HG03432 (cell line): ENCODE measurements at regions not wholly inside any gene's neighbourhood (a gene's known extent, or its start where the extent isn't known, plus 50 kb on each side); places are given as distances from the start of the nearest gene placed in this dataset.

Source experiments
- ATAC-seq: cut with Tn5 transposase; IDR thresholded peaks from one replicate; pipeline ENCODE4 v1.9.1; 2021; ENCODE audit warnings: mild to moderate bottlenecking, moderate library complexity; ENCODE audit not compliant: unreplicated experiment

DNA sequence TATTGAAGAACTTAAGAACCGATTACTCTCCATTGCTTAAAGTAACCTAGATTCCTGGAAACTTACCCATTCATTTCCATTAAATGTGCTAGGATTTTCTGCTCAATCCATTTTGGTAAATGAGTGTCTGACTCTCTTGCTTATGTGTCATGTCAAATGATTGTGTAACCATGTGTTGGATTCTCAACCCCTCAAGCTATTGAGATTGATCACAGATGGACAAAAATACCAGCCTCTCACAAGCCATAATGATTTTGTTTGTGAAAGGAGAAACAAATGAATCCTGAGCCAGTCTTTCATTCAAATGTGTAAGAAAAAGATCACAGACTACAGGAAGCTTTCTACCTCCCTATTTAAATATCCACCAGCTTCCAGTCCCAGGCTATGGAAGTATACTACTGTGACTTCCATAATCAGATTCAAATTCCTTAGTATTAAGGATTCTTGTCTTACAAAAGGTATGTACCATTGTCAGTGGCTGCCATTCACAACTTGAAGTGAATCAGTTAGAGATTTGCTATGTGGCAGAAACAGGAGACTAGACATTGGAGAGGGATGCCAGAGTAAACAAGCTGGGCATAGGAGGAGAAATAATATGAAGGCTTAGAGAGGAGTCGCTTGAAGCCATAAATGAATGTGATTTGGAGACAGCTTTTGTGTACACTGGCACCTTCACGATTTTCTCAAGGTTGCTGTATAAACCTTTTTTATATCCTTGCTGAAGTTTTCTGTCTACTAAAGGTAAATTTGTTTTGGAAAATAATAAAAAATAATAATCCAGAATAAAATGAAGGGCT lies 498.5 kb upstream of the SETBP1 start:
- ATAC-seq = no peak

DNA sequence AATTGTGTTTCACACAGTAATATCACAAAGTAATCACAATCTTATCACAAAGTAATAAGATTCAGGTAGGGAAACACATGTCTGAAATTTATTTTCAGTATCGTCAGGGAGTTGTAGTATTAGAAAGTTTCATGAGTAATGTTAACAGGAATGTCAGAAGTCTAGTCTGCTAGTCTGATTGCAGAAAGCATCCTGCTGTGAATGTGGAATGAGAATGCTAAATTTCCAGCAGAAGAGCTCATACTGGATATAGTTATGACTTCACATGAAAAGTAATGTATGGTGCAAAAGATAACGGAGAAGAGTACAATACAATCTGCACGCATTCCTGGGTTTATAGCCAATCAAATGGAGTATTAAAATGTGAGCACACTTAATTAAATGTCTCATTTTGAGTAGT lies 494.7 kb upstream of the SETBP1 start:
- no peak for ATAC-seq

DNA sequence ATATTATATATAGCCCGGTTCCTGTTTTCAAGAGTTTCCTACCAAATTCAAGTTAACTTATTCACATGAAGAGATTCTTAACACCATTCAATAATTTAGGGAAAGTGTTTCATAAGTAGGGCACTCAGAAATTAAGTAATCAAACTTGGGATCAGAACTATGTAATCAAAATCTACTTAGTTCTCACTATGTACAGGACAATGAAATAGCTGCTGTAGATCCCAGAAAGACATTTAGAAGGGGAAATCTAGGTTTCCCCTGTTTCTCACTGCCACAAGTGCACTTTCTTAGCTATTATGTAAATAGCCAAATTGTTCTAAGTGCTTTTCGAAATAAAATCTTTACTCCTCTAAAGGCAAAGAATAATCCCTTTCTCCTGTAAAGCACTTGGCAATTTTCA lies 493.6 kb upstream of the SETBP1 start:
- no peak for ATAC-seq

DNA sequence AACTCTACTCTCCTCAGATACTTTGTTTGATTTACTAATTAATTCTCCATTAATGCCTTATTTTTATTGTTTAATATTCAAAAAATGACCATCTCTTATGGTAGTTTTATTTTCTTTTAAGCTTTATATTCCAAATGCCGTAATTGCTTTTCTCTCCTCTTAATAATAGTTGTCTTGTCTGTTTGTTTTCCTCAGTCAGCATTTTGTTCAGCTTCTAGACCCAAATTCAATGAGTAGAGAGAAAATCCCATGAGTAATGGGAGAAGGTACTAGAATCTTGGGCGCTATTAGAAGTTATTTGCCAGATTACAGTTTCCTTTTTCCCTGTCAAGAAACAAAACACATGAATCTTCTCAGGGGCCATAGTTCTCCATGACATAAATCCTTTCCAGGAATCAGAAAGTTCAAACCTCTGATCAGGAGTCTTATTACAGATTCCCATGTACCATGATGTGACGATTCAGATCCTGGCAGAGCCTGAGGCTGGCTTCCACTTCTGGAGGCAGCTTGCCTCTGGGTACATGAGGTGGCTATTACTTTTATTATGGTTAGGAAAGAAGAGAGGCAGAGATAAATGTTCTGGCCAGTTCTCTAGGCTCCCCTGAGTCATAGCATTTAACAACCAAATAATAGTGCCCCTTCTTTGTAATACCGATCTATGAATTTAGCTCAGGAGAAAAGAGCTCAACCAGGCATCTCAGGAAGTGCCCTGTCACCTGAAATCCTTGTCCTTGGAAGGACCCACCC lies 485.1 kb upstream of the SETBP1 start:
- ATAC-seq = no peak

DNA sequence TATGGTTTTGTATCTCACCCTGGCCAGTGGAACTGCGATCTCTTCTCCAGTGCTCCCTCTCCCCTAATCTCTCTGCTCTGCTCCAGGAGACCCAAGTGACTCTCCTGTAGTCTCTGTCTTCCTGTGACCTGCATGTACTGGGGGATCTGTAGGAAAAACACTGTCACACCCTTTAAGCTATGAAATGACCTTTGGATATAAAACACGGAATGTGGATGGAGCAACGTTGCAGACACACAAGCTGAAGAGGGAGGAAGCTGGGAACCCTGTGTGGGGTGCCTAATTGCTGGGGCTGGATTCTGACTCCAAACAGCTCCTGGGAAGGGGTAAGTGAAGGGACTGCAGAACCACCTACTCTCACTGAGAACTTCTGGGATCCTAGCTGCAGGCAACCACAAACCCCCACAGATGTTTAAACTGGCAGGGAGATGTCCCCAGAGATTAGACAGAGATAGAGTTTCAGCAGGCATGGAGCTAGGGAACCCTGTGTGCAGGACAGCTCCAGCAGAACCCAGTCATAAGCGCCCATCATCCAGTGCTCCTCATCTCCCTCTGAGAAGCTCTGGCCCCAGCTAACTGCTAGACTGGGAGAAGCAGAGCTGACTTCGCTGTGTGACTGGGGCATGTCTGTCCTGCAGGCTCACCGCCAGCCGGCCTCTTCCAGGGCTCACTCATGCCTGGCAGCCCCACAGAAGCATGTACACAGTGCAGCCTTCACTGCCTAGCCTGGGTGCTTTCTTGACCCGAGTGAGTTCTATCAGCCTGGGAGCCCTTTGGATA lies 482.7 kb upstream of the SETBP1 start:
- ATAC-seq = no peak

DNA sequence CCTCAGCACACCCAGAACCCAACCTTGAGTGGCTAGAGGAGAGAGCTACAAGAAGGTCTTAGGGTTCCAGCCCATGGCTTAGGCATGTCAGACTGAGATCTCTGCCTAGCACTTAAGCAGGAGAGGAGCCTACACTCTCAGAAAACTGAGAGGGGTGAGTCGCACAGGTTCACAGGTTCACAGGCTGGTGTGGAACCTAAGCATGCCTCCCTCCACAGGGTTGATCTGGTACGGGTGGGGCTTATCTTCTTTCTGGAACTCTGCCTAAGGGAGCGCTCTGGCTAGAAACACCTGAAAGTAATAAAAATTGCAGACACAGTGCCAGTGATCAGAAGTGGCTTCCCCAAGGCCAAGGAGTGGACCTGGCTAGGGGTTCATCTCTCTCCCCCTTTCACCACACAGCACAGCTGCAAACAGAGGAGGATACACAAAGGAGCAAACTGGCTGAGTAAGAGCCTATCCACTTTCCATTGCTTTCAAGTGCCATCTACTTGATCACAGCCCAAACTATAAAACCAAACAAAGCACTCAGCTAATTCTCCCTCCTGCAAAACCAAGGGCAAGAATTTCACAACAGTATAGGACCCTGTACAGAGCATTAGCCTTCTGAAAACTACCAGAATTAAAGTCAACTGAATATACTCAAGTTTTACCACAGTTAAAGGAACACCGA lies 481.9 kb upstream of the SETBP1 start:
- ATAC-seq = no peak

DNA sequence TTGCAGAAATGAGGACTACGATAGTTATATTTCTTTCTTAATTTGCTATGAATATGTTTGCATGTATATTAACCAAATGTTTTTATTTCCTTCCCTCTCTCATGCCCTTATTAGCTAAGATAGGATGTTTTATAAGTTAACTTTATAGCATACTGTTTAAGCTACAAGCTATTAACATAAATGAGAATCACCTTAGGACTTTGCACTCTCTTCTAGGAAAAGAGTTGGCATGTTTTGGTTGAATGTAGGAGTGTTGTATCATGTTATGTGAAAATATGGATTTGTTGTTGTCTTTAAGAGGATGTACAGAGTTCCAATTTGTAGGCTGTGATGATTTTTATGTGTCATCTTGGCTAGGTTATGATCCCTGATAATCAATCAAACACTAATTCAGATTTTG lies 467.4 kb upstream of the SETBP1 start:
- ATAC-seq = no peak

DNA sequence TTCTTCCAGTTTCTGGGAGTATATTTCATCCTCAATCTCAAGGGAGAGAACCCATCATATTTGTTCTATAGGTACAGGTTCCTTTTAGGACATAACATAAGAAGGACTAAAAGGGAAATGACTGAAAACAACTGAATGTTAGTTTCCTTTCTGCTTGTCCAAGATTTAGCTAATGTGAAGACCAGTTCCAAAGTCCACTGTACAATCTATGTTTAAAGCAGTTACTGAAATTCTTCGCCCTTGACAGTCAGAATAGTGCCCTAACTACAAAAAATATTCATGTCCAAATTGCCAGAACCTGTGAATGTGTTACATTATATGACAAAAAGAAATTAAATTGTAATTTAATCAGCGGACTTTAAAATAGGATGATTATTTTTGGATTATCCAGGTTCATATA lies 466.3 kb upstream of the SETBP1 start:
- no peak for ATAC-seq

DNA sequence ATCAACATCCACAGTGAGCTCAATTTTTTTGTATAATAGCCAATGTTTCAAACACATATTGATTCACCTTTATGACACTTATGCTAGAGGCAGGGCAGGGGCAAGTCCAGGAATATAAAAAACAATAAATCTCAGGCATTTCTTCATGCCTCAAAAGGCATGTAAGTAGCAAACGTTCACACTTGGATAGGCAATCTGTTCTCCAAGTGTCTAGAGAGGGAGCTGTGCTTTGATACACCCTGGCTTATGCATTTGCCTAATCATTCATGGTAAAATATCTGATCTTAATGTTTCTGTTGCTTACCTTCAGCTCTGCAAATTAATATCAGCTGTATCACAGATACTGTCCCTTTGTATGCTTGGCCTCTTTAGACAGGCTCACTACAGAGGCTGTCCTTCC lies 464.5 kb upstream of the SETBP1 start:
- no peak for ATAC-seq

DNA sequence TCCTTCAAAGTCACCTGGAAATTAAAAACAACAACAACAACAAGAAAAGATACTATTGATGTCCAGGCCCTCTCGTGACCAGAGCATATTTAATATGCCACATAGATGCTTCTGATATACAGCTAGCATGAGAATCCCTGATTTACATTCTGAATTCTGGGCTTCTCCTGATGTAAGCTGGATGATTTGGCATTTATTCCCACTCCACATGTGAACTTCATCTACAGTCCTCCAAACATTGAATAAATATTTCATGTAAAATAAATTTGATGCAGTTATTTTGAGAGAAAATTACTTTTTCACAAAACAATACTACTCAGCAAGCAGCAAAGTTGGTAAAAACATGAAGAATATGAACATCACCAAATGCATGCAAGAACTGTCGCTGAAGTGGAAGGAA lies 453.2 kb upstream of the SETBP1 start:
- ATAC-seq = no peak

DNA sequence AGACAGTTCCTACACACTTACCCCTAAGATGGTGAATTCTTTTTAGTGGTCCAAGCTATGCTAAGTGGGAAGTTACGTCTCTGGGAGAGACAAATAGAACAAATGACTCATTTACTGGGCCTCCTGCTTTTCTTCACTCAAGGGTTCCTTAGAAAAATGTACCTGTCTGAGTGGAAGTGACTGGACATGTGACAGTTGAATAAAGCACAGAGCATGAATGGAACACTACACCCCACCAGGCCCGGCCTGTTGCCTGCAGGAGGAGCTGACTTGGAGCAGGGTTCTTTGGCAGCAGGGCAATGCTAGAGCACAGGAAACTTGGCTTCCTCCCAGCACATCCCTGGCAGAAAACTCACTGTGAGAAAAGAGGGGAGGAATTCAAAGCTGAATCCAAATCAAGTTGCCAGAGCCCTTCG lies 451.0 kb upstream of the SETBP1 start:
- ATAC-seq = no peak

DNA sequence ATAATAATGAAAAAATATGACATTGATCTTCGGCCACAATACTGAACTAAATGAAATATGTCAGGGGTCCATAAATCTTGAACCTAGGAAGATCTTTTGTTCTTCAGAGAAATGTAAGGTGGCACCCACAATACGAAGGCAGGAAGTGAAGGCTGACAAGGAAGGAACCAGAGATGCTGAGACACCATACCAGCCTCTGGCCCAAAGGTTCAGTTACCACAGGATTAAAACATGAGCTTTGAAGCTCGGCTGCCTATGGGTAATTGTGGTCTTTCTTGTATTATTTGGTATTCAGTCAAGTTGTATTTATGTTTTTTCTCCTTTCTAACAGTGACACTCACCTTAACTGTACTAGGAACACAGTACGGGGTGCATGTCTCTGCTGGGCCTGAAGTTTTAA lies 448.8 kb upstream of the SETBP1 start:
- ATAC-seq = no peak

DNA sequence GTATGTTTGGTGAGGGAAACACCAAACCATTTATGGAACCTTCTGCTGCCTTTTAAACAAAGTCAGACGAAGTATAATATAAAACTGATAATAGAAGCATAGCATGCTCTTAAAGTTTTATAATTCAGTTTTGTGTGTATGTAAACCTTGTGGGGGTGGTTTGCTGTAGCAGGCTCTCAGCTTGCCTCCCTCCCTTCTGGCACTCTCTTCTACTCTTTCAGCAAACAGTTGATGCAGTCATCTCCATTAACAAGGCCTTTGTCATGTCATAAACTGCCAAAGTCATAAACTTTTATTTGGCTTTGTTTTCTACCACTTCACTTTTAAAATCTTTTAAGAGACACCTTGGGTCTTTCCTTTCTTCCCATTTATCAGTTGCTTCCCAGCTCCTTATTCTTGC lies 448.2 kb upstream of the SETBP1 start:
- ATAC-seq = no peak

DNA sequence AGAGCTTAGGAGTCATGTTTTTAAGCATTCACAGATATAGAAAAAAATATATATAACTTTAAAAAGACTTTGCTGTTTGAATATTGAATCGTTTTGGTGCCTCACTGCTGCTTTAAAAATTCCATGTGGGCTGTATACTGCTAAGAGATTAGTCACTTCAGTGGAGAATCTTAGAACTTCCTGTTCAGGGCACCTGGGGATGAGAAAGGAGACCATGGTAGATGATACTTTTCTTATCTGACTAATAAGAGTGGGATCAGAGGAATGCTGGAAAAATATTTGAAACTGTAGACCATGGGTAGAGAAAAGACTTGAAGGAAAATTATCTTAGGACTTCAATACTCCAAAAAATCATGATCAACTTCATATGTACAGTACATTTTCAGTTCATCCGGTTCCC lies 442.2 kb upstream of the SETBP1 start:
- ATAC-seq = no peak

DNA sequence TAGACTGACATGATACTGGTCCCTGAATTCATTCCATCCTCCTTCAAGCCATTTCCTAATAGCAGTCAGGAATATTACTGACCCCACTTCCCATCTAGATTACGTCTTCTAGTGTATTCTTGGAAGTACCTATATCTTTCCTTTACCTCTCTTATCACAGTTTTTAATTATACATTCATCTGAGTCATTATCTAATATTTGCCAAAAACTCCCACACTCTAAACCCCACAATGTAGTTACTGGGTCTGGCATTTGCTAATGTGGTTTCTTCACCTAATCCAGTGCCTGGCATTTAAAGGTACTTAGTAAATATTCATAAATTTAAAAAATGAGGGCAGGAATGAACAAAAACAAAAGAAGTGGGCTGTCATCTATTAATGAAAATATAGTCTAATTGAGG lies 441.8 kb upstream of the SETBP1 start:
- no peak for ATAC-seq

DNA sequence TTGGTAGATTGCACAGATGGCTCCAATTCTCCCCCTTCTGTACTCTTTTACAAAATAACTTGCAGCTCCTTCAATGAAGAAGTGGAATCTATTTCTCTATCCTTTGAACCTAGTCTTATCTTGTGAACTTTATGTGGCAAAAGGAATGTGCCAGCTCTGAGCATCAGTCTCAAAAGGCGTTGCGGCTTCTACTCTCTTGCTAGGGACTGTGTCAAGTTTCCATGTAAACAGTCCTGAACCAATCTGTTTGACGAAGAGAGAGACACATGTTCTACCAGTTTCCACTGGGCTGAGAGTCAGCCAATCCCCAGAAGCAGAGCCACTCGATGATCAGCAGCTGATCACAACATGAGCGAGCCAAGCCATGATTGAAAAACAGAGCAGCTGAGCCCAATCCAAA lies 439.7 kb upstream of the SETBP1 start:
- no peak for ATAC-seq

DNA sequence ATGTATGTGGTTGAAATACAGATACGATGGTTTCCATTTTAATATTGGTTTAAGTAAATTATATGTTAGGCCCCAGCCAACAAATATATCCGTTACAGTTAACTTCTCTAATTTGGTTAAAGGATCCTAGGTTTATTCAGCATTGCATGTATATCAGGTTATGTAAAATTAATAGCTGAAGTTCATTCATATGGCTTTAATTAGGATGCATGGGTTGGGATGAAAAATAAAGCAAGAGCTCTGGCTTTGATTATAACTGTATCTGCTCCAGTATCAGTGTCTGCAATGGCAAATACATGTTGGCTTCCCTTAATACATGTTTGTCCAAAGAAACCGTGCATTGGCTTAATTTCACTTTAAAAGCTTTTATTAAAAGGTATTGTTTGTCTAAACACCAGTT lies 435.7 kb upstream of the SETBP1 start:
- ATAC-seq = no peak

DNA sequence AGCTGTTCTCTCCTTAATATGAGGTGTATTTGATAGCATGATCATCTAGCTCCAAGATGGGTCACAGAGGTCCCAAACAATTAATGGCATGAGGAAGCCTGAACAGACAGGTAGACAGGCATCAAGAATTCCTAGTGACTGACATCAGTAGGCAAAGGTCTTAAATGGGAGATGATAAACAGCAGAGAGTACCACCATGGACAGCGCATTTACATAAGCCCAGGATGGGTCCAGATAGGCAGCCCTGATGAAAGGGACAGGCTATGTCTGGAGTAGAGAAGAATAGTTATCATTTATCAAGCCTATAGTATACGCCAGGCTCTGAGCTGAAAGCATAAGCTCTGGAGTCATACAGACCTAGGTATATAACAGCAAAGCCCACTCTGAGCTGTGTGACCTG lies 434.7 kb upstream of the SETBP1 start:
- ATAC-seq = no peak

DNA sequence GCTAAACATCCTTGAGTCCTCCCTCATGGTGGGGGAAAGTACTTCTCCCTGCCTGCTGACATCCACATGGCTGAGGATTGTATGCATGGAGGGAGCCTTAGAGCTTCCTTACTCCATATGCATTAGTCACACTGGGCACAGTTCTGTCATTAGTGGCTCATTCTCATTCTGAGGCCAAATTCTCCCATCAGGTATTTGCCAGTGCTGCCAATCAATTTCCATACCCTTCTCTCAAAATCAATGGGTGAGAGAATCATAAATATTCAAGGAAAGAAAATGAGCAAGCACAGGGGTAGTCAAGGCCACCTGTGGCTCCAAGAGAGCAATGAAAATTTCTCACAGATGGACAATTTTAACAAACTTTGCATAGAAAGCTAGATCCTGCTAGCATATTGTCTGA lies 422.6 kb upstream of the SETBP1 start:
- no peak for ATAC-seq

DNA sequence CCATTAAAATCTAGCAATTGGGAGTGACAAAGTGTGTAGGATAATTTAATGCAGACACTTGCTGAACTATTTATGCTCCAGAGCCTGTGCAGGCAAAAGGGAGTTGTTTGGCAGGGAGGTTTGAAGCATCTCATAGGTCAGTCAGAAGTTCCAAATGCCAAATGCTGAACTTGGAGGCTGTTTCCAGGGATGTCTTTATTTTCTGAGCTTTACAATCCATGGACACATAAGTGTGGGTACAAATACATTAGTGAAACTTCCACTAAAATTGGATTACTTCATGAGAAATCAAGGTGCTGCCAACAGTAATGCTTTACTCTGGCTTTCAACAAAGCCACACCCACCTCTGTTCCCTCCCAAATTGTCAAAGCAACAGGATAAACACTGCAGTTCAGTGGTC lies 422.1 kb upstream of the SETBP1 start:
- no peak for ATAC-seq

DNA sequence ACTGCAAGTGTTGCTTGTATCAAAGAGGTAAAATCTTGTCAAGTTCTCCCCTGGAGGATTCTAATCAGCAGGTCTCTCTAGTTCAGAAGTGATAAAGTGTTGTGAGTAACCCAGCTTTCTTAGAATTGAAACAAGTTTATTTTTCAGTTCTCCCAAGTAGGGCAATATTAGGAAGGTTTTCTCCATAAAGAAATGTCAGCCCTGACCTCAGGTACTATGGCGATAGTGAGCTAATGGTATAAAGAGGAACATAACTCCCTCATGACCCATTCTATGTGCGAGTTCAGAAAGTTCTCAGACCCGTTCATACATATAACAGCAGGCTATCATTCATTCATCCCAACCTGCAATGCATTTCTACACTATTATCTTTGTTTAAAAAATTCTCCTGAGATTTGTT lies 421.1 kb upstream of the SETBP1 start:
- ATAC-seq = no peak
